DOHH2 (cell line): ENCODE measurements at regions not wholly inside any gene's neighbourhood (a gene's known extent, or its start where the extent isn't known, plus 50 kb on each side); places are given as distances from the start of the nearest gene placed in this dataset.

Source experiments
- H3F3A ChIP-seq: fragments of 200-600 bp; sonication (generic), shearing (Covaris generic); 2 replicates; pipeline ENCODE4 v1.6.0; 2016; ENCODE audit warnings: antibody characterized with exemption, mild to moderate bottlenecking; ENCODE audit not compliant: control insufficient read depth, insufficient read depth
- H3K27ac ChIP-seq: fragments of 200-600 bp; sonication (generic); 2 replicates; pipeline ENCODE4 v1.5.1; 2014; ENCODE audit warnings: low read depth, mild to moderate bottlenecking, low read length, moderate library complexity
- H3K27me3 ChIP-seq: fragments of 200-600 bp; sonication (generic); 2 replicates; pipeline ENCODE4 v1.6.1; 2014; ENCODE audit warnings: mild to moderate bottlenecking, low read length, mixed read lengths; ENCODE audit not compliant: control insufficient read depth
- H3K36me3 ChIP-seq: fragments of 200-600 bp; sonication (generic); 2 replicates; pipeline ENCODE4 v1.6.1; 2014; ENCODE audit warnings: mild to moderate bottlenecking, low read length, moderate library complexity, mixed read lengths; ENCODE audit not compliant: control insufficient read depth
- H3K4me1 ChIP-seq: fragments of 200-600 bp; sonication (generic); 2 replicates; pipeline ENCODE4 v1.6.1; 2014; ENCODE audit warnings: mild to moderate bottlenecking, low read length, mixed read lengths; ENCODE audit not compliant: control insufficient read depth
- H3K4me2 ChIP-seq: fragments of 200-600 bp; sonication (generic); 2 replicates; pipeline ENCODE4 v1.6.0; 2014; ENCODE audit warnings: mild to moderate bottlenecking, low read length, moderate library complexity
- H3K4me3 ChIP-seq: fragments of 200-600 bp; sonication (generic); 2 replicates; pipeline ENCODE4 v1.5.1; 2014; ENCODE audit warnings: mild to moderate bottlenecking, low read length, mixed read lengths
- H3K79me2 ChIP-seq: fragments of 200-600 bp; sonication (generic); 2 replicates; pipeline ENCODE4 v1.6.1; 2014; ENCODE audit warnings: mild to moderate bottlenecking, low read length, mixed read lengths; ENCODE audit not compliant: control insufficient read depth
- H3K9me2 ChIP-seq: fragments of 200-600 bp; sonication (generic); replicated peaks from 2 replicates; pipeline ENCODE4 v1.6.1; 2014; ENCODE audit warnings: mild to moderate bottlenecking, low read length, mixed read lengths; ENCODE audit not compliant: control insufficient read depth
- H3K9me3 ChIP-seq: fragments of 200-600 bp; sonication (generic); 2 replicates; pipeline ENCODE4 v1.6.1; 2014; ENCODE audit warnings: antibody characterized with exemption, low read length, mixed read lengths; ENCODE audit not compliant: control insufficient read depth, insufficient read depth
- H4K20me1 ChIP-seq: fragments of 200-600 bp; sonication (generic); 2 replicates; pipeline ENCODE4 v1.6.0; 2014; ENCODE audit warnings: low read depth, mild to moderate bottlenecking, antibody characterized with exemption, low read length, moderate library complexity; ENCODE audit not compliant: control insufficient read depth, insufficient read depth
- CTCF ChIP-seq: fragments of 200-600 bp; sonication (generic); IDR thresholded peaks from one replicate; pipeline ENCODE4 v1.5.1; 2014; ENCODE audit warnings: antibody characterized with exemption, mild to moderate bottlenecking, low read depth, low read length; ENCODE audit not compliant: poor library complexity, severe bottlenecking
- EZH2phosphoT487 ChIP-seq: fragments of 200-600 bp; sonication (generic); IDR thresholded peaks from 2 replicates; pipeline ENCODE4 v1.6.1; 2017; ENCODE audit warnings: borderline replicate concordance, mild to moderate bottlenecking, antibody characterized with exemption, low read length, moderate library complexity, mixed read lengths

- Histone ChIP-seq H3K4me1 (no peaks in the 10 kb centered on the region), H3K36me3 (no peaks in the 10 kb centered on the region), H3K79me2 (no peaks in the 10 kb centered on the region), H4K20me1 (no peaks in the 10 kb centered on the region), H3K4me2 (no peak overlapping the region), H3F3A (no peaks in the 10 kb centered on the region), H3K4me3 (no peak overlapping the region), H3K27ac (no peak overlapping the region), H3K9me3 (no peaks in the 10 kb centered on the region), H3K9me2 (no peaks in the 10 kb centered on the region), H3K27me3 (no peaks in the 10 kb centered on the region)
- no peak for TF ChIP-seq CTCF
- no peak for TF ChIP-seq EZH2phosphoT487
These were observed 195.2 kb upstream of the MCTP2 start for GRCh38 chr15:94036156-94036555.

DNA sequence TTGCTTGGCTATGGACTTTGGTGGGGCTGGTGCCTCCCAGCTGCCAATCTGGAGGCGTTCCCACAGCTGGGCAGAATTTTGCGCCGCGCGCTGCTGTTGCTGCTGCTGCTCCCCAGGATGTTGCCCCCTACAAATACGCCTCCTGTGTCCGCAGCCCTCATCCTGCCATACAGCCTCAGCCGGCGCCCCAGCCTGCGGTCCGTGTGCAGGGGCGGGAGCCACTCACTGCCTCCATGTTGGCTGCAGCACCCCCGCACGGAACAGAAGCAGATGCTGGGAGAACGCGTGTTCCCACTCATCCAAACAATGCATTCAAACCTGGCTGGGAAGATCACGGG lies 197.7 kb upstream of the MCTP2 start:
- no peaks in the 10 kb centered on the region for H3K4me1 ChIP-seq
- TF ChIP-seq EZH2phosphoT487 = no peak
- H4K20me1 ChIP-seq = no peaks in the 10 kb centered on the region
- H3K4me3 ChIP-seq = no peak overlapping the region
- H3F3A ChIP-seq = no peaks in the 10 kb centered on the region
- no peak overlapping the region for H3K4me2 ChIP-seq
- H3K9me2 ChIP-seq = no peaks in the 10 kb centered on the region
- no peaks in the 10 kb centered on the region for H3K36me3 ChIP-seq
- H3K79me2 ChIP-seq = no peaks in the 10 kb centered on the region
- no peaks in the 10 kb centered on the region for H3K27me3 ChIP-seq
- H3K9me3 ChIP-seq = no peaks in the 10 kb centered on the region
- H3K27ac ChIP-seq = no peak overlapping the region

DNA sequence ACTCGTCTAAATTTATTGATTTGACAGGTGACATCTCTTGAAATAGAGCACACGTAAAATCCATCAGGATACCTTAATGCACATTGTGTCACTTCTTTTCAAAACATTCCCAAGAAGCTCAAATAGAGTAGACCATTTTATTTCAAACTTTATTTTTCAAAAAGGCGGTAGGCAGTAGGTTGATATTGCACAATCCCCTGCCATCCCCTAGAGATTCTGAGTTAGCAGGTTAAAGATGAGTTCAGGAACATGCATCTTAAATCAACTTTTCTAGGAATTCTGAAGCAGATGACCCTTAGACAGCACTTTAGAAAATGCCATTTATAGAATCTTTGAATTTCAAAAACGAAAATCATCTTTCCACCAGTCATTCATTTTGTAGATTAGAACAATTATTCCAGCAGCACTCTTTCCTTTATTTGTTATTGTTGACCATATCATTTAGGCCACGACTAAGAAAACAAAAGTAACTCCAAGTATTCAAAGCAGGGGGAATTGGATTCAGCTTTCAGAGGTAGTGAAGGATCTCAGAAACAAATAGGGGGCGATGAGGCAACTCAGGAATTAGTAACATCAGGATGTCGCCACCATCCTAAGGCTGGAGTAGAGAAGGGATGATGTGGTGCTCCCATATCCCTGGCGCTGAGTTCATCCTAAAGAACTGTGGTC lies 198.2 kb upstream of the MCTP2 start:
- H3K27me3 ChIP-seq = no peaks in the 10 kb centered on the region
- H3K27ac ChIP-seq = no peak overlapping the region
- no peak overlapping the region for H3K4me2 ChIP-seq
- H4K20me1 ChIP-seq = no peaks in the 10 kb centered on the region
- H3F3A ChIP-seq = no peaks in the 10 kb centered on the region
- H3K4me3 ChIP-seq = no peak overlapping the region
- H3K9me3 ChIP-seq = no peaks in the 10 kb centered on the region
- H3K4me1 ChIP-seq = no peaks in the 10 kb centered on the region
- no peaks in the 10 kb centered on the region for H3K36me3 ChIP-seq
- no peak for TF ChIP-seq EZH2phosphoT487
- TF ChIP-seq CTCF = no peak
- no peaks in the 10 kb centered on the region for H3K79me2 ChIP-seq
- no peaks in the 10 kb centered on the region for H3K9me2 ChIP-seq

DNA sequence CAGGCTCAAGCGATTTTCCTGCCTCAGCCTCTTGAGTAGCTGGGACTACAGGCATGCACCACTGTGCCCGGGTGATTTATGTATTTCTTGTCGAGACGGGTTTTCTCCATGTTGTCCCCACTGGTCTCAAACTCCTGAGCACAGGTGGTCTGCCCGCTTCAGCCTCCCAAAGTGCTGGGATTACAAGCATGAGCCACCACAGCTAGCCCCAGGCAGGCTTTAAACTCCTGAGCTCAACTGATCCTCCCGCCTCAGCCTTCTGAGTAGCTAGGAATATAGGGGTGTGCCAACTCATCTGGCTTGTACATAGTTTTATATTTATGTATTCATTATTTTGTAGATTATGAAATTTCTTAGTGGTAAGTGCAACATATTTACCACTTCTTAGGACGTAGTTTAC lies 198.8 kb upstream of the MCTP2 start:
- Histone ChIP-seq H3K4me3 (no peak overlapping the region), H3K9me2 (no peaks in the 10 kb centered on the region), H3K27me3 (no peaks in the 10 kb centered on the region; the same call in 1 of the 2 replicates), H3K4me1 (no peaks in the 10 kb centered on the region), H4K20me1 (no peaks in the 10 kb centered on the region), H3K4me2 (no peak overlapping the region), H3F3A (no peaks in the 10 kb centered on the region), H3K9me3 (no peaks in the 10 kb centered on the region), H3K27ac (no peak overlapping the region), H3K36me3 (no peaks in the 10 kb centered on the region), H3K79me2 (no peaks in the 10 kb centered on the region)
- TF ChIP-seq CTCF (no peak), EZH2phosphoT487 (no peak)
